NCI-H2107 treated with DMSO at 0.1 percent for 48 hours (cell line): ENCODE measurements at regions not wholly inside any gene's neighbourhood (a gene's known extent, or its start where the extent isn't known, plus 50 kb on each side); places are given as distances from the start of the nearest gene placed in this dataset.
"Not testable (repeated sequence)": the region's sequence is repeated elsewhere in the genome, so short reads cannot be mapped to it uniquely, and the experiment has no call there.

Experiments
- DNase-seq: peaks from one replicate; lab custom pipeline; 2025; ENCODE audit not compliant: unreplicated experiment; lab: John Stamatoyannopoulos, UW

GRCh38 chr6:95660544-95660943 lies 83.2 kb downstream of the MANEA start:
- DNase-seq: no peak

GRCh38 chr6:95670011-95670463 lies 92.7 kb downstream of the MANEA start:
- DNase-seq: no peak

DNA sequence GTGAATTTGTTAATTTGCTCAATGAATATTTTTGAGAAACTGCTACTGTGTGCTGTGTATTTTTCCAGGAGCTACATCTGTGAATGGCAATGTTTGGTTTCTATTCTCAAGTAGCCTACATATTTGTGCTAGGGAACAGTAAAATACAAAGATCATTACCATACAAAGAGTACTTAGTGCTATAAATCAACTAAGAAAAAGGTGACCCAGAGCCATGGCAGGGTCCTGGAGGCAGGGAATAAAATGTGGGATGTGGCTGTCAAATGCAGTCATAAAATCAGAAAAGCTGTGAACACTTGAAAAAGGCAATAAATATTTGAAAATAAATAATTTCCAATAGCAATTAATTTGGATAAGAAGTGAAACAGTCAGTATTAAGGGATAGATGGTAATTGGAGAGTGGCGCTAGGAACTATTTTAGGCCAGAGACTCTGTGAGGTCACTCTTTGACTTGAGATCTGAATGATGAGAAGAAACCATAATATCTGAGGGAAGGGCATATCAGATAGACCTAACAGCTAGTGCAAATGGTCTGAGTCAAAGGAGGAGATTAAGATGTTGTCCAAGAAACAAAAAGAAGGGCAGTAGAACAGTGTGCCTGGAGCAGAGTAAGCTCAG lies 98.8 kb downstream of the MANEA start:
- DNase-seq: no peak

DNA sequence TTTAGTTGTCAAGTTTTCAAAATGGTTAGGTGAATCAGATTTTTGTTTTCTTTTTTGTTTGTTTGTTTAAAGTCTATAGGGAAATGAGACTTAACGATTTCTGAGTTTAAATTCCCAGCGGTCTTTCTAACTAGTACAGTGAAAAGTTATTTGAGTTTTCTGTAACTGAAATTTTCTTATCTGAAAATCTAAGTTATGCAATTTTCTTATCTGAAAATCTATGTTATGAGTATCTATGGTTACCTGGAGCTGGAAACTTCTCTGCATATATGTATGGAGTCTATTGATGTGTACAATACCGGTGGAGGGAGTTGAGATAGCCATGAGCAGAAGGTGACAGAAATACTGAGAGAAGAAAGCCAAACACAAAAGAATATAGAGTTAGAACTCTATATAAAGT lies 102.6 kb downstream of the MANEA start:
- DNase-seq: no peak

- DNase-seq: no peak
Observed at GRCh38 chr6:95681736-95682135, 104.4 kb downstream of the MANEA start.

GRCh38 chr6:95682476-95682875 lies 105.1 kb downstream of the MANEA start:
- DNase-seq: no peak

GRCh38 chr6:95685822-95686221 lies 108.5 kb downstream of the MANEA start:
- no peak for DNase-seq

- no peak for DNase-seq
Observed at GRCh38 chr6:95686272-95686671, 108.9 kb downstream of the MANEA start.

GRCh38 chr6:95686895-95687294 lies 109.6 kb downstream of the MANEA start:
- peak; percentile 2 for DNase-seq

GRCh38 chr6:95687839-95688238 lies 110.5 kb downstream of the MANEA start:
- peak; percentile 50 for DNase-seq

- DNase-seq: no peak
Observed at GRCh38 chr6:95690328-95690727, 113.0 kb downstream of the MANEA start.

DNA sequence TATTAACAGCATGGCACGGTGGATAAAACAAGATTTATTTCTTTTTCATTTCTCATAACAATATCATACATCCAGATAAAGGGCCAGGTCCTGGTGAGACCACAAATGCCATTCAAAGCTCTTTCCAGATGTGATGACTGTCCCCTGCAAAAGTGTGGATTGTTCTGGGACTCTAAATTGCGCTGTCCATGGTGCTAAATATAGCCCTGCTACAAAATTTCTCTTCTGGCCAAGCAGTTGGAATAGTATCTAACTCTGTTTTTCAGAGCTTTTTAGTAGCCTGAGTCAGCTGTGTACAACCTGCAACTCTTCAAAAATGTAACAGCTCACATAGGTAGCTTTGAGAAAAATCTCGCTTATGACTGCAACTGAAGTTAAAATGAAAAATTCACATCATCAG lies 115.8 kb downstream of the MANEA start:
- no peak for DNase-seq

GRCh38 chr6:95698271-95698670 lies 120.9 kb downstream of the MANEA start:
- DNase-seq: no peak

DNA sequence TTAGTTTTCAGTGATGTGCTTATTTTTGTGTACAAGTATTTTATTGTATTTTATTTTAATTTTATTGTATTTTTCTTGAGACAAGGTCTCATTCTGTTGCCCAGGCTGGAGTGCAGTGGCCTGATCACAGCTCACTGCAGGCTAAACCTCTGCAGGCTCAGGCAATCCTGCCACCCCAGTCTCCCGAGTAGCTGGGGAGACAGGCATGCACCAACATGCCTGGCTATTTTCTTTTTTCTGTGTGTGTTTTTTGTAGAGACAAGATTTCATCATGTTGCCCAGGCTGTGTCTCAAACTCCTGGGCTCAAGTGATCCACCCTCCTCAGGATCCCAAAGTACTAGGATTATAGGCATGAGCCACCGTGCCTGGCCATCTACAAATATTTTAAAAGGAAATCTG lies 146.3 kb downstream of the MANEA start:
- no peak for DNase-seq

- no peak for DNase-seq
Observed at GRCh38 chr6:95725344-95725743, 148.0 kb downstream of the MANEA start.

DNA sequence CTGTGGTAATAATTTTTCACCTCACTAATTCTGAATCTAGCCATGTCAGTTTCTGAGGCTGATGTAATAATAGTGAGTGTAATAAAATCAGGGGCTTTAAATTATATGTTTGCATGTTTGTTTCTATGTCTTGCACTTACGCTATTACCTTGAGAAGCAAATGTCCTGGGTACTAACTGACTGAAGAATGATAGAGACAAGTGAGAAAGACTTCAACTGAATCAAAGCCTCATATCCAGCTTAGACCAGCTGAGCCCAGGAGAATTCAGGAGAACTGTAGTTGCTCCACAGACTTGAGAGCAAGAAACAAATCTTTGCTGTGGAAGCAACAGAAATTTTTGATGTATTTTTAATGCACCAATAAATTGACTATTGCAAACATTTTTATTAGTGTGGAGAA lies 162.8 kb downstream of the MANEA start:
- DNase-seq: no peak

GRCh38 chr6:95741045-95741444 lies 163.7 kb downstream of the MANEA start:
- DNase-seq: no peak

- no peak for DNase-seq
Observed at GRCh38 chr6:95742767-95743289, 165.5 kb downstream of the MANEA start.

DNA sequence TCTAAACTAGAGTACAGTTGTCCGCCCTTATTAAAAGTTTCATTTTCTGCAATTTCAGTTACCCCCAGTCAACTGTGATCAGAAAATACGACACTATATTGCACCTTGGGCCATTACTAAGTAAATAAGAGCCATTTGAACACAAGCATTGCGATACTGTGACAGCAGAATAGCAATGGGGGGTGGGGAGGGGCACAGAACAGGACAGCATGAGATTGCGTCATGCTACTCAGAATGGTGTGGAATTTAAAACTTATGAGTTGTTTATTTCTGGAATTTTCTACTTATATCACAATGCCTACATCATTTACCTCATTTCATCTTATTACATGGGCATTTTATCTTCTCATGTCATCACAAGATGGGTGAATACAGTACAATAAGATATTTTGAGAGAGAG lies 166.3 kb downstream of the MANEA start:
- DNase-seq: no peak

GRCh38 chr6:95758236-95759069 lies 181.1 kb downstream of the MANEA start:
- not testable (repeated sequence) for DNase-seq

DNA sequence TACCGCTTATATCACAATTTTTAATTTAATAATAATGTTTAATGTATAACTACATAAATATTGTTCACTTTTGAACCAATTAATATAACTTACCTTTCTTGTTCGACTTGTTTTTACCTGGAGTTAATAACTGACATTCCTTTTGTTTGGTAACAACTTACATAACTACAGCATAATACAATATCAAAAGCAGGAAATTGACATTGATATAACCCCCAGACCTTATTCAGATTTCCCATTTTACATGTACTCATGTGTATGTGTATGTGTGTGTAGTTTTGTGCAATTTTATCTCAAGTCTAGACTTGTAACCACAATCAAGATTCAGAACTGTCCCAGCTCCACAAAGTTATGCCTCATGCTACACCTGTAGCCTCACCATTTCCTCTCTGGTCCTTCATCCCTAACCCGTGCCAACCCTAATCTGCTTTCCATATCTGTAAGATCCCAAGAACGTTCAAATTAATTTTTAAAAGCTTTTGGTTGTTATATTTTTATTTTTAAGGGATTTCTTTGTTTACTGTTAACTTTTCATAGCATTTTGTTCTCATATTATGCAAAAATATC lies 190.6 kb downstream of the MANEA start:
- DNase-seq: no peak

DNA sequence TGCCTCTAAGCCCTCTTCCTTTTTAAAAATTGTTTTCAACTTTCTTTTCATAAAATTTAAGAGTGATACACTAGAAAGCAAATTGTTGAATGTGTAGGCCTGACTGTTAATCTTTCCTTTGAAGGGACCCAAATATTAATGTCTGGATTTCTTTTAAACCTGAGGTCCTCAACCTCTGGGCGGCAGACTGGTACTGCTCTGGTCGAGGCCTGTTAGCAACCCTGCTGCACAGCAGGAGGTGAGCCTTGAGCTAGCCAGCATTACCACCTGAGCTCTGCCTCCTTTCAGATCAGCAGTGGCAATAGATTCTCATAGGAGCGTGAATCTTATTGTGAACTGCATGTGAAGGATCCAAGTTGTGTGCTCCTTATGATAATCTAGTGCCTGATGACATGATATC lies 191.2 kb downstream of the MANEA start:
- no peak for DNase-seq
